Cardiac fibroblast (primary cell): ENCODE measurements at regions not wholly inside any gene's neighbourhood (a gene's known extent, or its start where the extent isn't known, plus 50 kb on each side); places are given as distances from the start of the nearest gene placed in this dataset.

Source experiments
- DNase-seq, 2 donors: peaks; one replicate each; pipeline versions ENCODE4 v3.0.0 to v3.0.0-alpha.2; 2010; ENCODE audit warnings: low read depth in 2 of 2
- H3K4me3 ChIP-seq, 2 donors: replicated peaks in 1 of 2; 1 replicate in 1 of 2; 2 replicates in 1 of 2; pipeline ENCODE4 v1.5.1; 2011; ENCODE audit warnings: low read depth in 2 of 2, low read length in 2 of 2, mild to moderate bottlenecking in 2 of 2, moderate library complexity in 1 of 2
- CTCF ChIP-seq: IDR thresholded peaks from one replicate; pipeline ENCODE4 v1.5.1; 2011; ENCODE audit warnings: low read depth, mild to moderate bottlenecking, low read length, inconsistent platforms

GRCh38 chr5:62111428-62111827 is 194.6 kb upstream of the KIF2A start:
- no peak overlapping the region for H3K4me3 ChIP-seq
- TF ChIP-seq CTCF: no peak
- DNase-seq: no peak

GRCh38 chr5:62112689-62113228 is 193.2 kb upstream of the KIF2A start:
- no peak for TF ChIP-seq CTCF
- H3K4me3 ChIP-seq: no peak overlapping the region
- DNase-seq: no peak

- no peak for DNase-seq
- TF ChIP-seq CTCF: no peak
- no peak overlapping the region for H3K4me3 ChIP-seq
These were observed 191.0 kb upstream of the KIF2A start for GRCh38 chr5:62115014-62115413.

GRCh38 chr5:62124266-62124665 is 181.7 kb upstream of the KIF2A start:
- no peak for TF ChIP-seq CTCF
- H3K4me3 ChIP-seq: no peak overlapping the region
- no peak for DNase-seq

GRCh38 chr5:62126090-62126489 is 179.9 kb upstream of the KIF2A start:
- TF ChIP-seq CTCF: no peak
- H3K4me3 ChIP-seq: no peak overlapping the region
- DNase-seq: no peak

GRCh38 chr5:62127098-62127736 is 178.8 kb upstream of the KIF2A start:
- no peak for TF ChIP-seq CTCF
- DNase-seq: no peak

GRCh38 chr5:62130107-62130506 is 175.9 kb upstream of the KIF2A start:
- TF ChIP-seq CTCF: no peak
- DNase-seq: no peak

More at GRCh38 chr5:62127098-62127736, 178.8 kb upstream of the KIF2A start:
- no peak overlapping the region for H3K4me3 ChIP-seq

More at GRCh38 chr5:62130107-62130506, 175.9 kb upstream of the KIF2A start:
- H3K4me3 ChIP-seq: no peak overlapping the region
